C4-2B (cell line): ENCODE measurements at regions not wholly inside any gene's neighbourhood (a gene's known extent, or its start where the extent isn't known, plus 50 kb on each side); places are given as distances from the start of the nearest gene placed in this dataset.

Source experiments
- H3K27ac ChIP-seq: fragments of 450-650 bp; 2 replicates; pipeline ENCODE4 v1.5.1; 2017
- CTCF ChIP-seq: fragments of 450-650 bp; conservative IDR thresholded peaks from 2 replicates; pipeline ENCODE4 v1.5.1; 2017; ENCODE audit warnings: mild to moderate bottlenecking
- ZFX ChIP-seq: fragments of 450-650 bp; IDR thresholded peaks from 2 replicates; pipeline ENCODE4 v1.6.1; 2017

DNA sequence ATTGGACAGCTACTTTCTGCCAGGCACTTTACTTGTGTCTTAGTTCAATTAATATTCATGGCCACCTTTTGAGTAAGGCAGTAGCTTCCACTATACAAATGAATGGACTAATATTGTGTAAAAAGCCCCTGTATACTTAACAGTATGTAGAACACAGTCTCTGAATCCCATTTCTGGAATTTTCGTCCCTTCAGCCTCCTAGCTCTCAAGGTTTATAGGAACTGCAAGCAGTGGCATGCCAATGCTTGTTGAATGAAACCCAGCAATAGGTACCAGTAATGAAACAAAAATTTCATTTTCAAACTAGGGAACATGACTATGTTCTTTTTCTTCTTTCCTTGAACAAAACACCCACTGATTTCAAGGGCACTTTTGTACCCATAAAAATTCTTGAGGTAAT is 361.6 kb downstream of the TDRD3 start:
- TF ChIP-seq ZFX = no peak
- TF ChIP-seq CTCF = no peak

DNA sequence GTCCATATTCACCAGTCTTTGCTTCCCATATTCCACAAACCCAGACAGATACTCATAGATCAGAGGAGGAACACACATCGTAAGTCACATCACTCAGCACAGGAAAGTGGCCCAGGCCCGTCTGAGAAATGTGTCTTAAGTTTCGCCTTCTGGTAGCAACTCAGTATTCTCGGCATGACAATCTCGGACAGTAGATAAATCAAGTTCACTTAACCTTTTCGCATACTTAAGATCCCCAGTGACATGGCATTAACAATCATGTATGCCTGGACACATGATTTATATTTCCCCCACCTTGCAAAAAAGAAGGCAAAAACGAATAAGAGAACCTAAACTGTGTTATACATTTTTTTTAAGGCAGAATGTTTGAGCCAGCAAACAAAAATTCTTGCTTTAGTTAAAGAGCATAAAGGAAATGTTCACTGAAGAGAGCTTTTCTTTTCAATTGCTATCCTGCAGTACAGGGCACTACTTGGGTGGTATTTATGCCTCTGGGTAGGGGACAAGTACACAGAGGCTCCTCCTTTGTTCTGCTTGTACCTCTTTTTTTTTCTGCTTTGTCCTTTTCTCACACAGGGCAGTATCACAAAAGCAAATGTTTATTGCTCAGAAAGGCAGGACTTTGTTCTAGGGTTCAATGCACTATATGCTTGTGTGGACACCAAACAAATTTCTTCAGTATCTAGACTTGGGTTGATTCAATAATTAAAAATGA is 360.6 kb downstream of the TDRD3 start:
- TF ChIP-seq CTCF (no peak), ZFX (no peak)
- no peak overlapping the region for H3K27ac ChIP-seq

More for the DNA sequence above, 361.6 kb downstream of the TDRD3 start:
- H3K27ac ChIP-seq = no peak overlapping the region

DNA sequence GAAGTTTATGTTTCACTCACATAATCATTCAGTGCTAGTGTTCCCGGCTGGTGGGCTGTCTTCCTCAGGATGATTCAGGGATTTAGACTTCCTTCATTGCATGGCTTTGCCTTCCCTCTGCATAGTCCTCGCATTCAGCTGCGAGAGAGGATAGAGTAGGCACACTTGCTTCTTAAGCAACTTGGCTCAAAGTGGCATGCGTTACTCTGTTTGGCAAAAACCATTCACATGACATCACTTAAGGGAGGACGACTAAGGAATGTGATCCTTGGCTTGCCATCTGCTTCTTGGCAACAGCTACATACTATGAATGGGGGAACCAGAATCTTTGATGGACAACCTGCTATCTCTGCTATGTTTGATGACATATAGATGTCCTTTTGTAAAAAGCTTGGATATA is 359.3 kb downstream of the TDRD3 start:
- TF ChIP-seq CTCF = no peak
- no peak for TF ChIP-seq ZFX
- no peak overlapping the region for H3K27ac ChIP-seq

GRCh38 chr13:60755380-60756163 is 358.6 kb downstream of the TDRD3 start:
- TF ChIP-seq CTCF (peak; percentile 19; the same call in 1 of the 2 replicates), ZFX (no peak)
- no peak overlapping the region for H3K27ac ChIP-seq

- no peak for TF ChIP-seq ZFX
- no peak for TF ChIP-seq CTCF
- no peak overlapping the region for H3K27ac ChIP-seq
Measured at GRCh38 chr13:60754211-60755090, 357.4 kb downstream of the TDRD3 start.

DNA sequence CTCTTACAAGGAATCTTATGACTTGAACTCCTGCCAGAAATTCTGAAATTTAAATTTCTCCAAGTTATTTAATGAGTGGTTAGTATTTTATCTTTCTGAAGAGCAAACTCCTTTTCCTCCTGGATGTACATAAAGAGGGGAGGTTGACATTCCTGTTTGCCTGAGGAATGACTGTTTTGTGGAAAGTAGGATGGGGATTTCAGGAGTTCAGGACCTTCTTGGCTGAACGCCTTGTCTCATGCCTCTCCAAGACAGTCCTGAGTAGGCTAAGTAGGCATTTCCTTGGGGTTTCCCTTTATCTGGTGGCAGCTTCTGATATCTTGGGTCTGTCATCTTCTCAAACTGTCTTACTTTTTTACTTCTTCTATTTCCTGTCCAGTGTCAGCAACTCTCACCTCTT is 356.6 kb downstream of the TDRD3 start:
- no peak for TF ChIP-seq CTCF
- no peak for TF ChIP-seq ZFX
- H3K27ac ChIP-seq = no peak overlapping the region

GRCh38 chr13:60745343-60745742 is 348.3 kb downstream of the TDRD3 start:
- no peak for TF ChIP-seq ZFX
- no peak for TF ChIP-seq CTCF
- H3K27ac ChIP-seq = no peak overlapping the region
